ENCODE measurements at regions not wholly inside any gene's neighbourhood (a gene's known extent, or its start where the extent isn't known, plus 50 kb on each side); places are given as distances from the start of the nearest gene placed in this dataset.

GRCh38 chr2:145818890-145819504 lies 1299.1 kb upstream of the ZEB2 start:
- peaks cover 19% of the 10 kb centered on the region for H3K4me1 Mint-ChIP-seq
- Histone ChIP-seq H3K4me1 (ENCODE audit: insufficient read depth) (peaks cover 2% of the 10 kb centered on the region; the same call in 1 of the 2 replicates), H4K20me1 (replicated peaks; ENCODE audit: insufficient read depth) (no peaks in the 10 kb centered on the region), H3K4me2 (no peak overlapping the region), H3K9me2 (ENCODE audit: insufficient read depth) (no peaks in the 10 kb centered on the region), H3K4me3 (no peak overlapping the region), H3K27ac (ENCODE audit: low read depth) (no peak overlapping the region), H2AFZ (no peak overlapping the region), H3K36me3 (ENCODE audit: insufficient read depth) (no peaks in the 10 kb centered on the region), H3K27me3 (ENCODE audit: insufficient read depth) (no peaks in the 10 kb centered on the region), H3K79me2 (replicated peaks; ENCODE audit: insufficient read depth) (no peaks in the 10 kb centered on the region), H3F3A (replicated peaks; ENCODE audit: low read depth) (no peaks in the 10 kb centered on the region)
- no peak overlapping the region for H3K4me3 Mint-ChIP-seq
- ATAC-seq (no peak), DNase-seq (ENCODE audit: low spot score) (no peak)
- H3K27ac Mint-ChIP-seq, result no peak overlapping the region
- H3K27me3 Mint-ChIP-seq (ENCODE audit: insufficient read depth, low read depth, poor library complexity), result no peaks in the 10 kb centered on the region
- no peaks in the 10 kb centered on the region for H3K9me3 Mint-ChIP-seq
- no peaks in the 10 kb centered on the region for H3K36me3 Mint-ChIP-seq (ENCODE audit: low read depth)
- TF ChIP-seq JUNB (IDR thresholded peaks at IDR 0.05; ENCODE audit: unreplicated experiment) (no peak), STAT1 (IDR thresholded peaks at IDR 0.05; ENCODE audit: unreplicated experiment) (no peak), EZH2 (IDR thresholded peaks at IDR 0.05; ENCODE audit: low read depth, unreplicated experiment) (no peak), ETS1 (IDR thresholded peaks at IDR 0.05) (no peak), CREB1 (CRISPR knock-in tag; IDR thresholded peaks at IDR 0.05; ENCODE audit: low read depth) (no peak), EZH2phosphoT487 (IDR thresholded peaks at IDR 0.05; ENCODE audit: unreplicated experiment) (no peak), NANOG (IDR thresholded peaks at IDR 0.05; ENCODE audit: borderline replicate concordance) (no peak), ZNF462 (CRISPR knock-in tag; IDR thresholded peaks at IDR 0.05) (no peak), ZNF114 (CRISPR knock-in tag; IDR thresholded peaks at IDR 0.05) (no peak), POLR2AphosphoS5 (IDR thresholded peaks at IDR 0.05; ENCODE audit: low read depth) (no peak), REST (IDR thresholded peaks at IDR 0.05; ENCODE audit: unreplicated experiment) (no peak)

Measured in GM23338 (cell line).